MM.1S (cell line): ENCODE measurements at regions not wholly inside any gene's neighbourhood (a gene's known extent, or its start where the extent isn't known, plus 50 kb on each side); places are given as distances from the start of the nearest gene placed in this dataset.

Experiments used
- EZH2 ChIP-seq: fragments of 300-600 bp; sonication (generic); optimal IDR thresholded peaks from 2 replicates; pipeline ENCODE3; 2017; ENCODE audit warnings: low read depth, mild to moderate bottlenecking, antibody characterized with exemption, low read length, mixed read lengths
- EZH2phosphoT487 ChIP-seq: fragments of 300-600 bp; sonication (generic); IDR thresholded peaks from 2 replicates; pipeline ENCODE4 v1.6.1; 2018; ENCODE audit warnings: antibody characterized with exemption, low read length
- TF ChIP-seq, protein P1 (sequence below): fragments of 300-600 bp; sonication (generic); IDR thresholded peaks from 2 replicates; pipeline ENCODE4 v1.5.1; 2016; ENCODE audit warnings: antibody characterized with exemption, low read length, mixed read lengths

DNA sequence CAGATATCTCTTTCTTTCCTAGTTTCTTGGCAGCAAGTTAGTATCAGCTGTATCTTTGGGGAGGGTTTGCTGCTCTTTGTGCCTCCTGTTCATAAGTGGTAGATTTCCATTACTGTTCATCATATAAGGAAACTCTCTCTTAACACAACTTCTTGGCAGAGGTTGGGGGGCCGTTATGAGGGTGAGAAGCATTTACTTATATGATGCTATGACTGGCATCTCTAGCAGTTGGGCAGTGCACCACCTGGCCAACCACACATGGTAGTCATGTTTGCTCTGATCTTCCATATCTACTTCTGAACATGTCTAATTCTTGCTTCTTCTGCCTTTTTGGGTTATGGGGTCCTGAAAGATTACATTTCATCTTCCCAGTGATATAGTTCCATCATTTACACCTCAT, 282.2 kb downstream of the CYRIA start:
- TF ChIP-seq, protein P1, sequence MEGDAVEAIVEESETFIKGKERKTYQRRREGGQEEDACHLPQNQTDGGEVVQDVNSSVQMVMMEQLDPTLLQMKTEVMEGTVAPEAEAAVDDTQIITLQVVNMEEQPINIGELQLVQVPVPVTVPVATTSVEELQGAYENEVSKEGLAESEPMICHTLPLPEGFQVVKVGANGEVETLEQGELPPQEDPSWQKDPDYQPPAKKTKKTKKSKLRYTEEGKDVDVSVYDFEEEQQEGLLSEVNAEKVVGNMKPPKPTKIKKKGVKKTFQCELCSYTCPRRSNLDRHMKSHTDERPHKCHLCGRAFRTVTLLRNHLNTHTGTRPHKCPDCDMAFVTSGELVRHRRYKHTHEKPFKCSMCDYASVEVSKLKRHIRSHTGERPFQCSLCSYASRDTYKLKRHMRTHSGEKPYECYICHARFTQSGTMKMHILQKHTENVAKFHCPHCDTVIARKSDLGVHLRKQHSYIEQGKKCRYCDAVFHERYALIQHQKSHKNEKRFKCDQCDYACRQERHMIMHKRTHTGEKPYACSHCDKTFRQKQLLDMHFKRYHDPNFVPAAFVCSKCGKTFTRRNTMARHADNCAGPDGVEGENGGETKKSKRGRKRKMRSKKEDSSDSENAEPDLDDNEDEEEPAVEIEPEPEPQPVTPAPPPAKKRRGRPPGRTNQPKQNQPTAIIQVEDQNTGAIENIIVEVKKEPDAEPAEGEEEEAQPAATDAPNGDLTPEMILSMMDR, result no peak
- TF ChIP-seq EZH2, result no peak
- no peak for TF ChIP-seq EZH2phosphoT487
